NCI-H510A treated with DMSO at 0.1 percent for 48 hours (cell line): ENCODE measurements at regions not wholly inside any gene's neighbourhood (a gene's known extent, or its start where the extent isn't known, plus 50 kb on each side); places are given as distances from the start of the nearest gene placed in this dataset.

Experiments used
- DNase-seq: peaks from one replicate; lab custom pipeline; 2025; lab: John Stamatoyannopoulos, UW

GRCh38 chr21:28788030-28788429 lies 204.6 kb downstream of the LTN1 start:
- DNase-seq: no peak

- no peak for DNase-seq
Observed at GRCh38 chr21:28783641-28784185, 209.0 kb downstream of the LTN1 start.

- DNase-seq: no peak
Observed at GRCh38 chr21:28781602-28782276, 210.9 kb downstream of the LTN1 start.

- DNase-seq: no peak
Observed at GRCh38 chr21:28779914-28780313, 212.8 kb downstream of the LTN1 start.

GRCh38 chr21:28776251-28776650 lies 216.4 kb downstream of the LTN1 start:
- no peak for DNase-seq

GRCh38 chr21:28775071-28775470 lies 217.6 kb downstream of the LTN1 start:
- no peak for DNase-seq

GRCh38 chr21:28773036-28773435 lies 219.6 kb downstream of the LTN1 start:
- no peak for DNase-seq

GRCh38 chr21:28771790-28772501 lies 220.7 kb downstream of the LTN1 start:
- DNase-seq: no peak

GRCh38 chr21:28770867-28771661 lies 221.6 kb downstream of the LTN1 start:
- no peak for DNase-seq

- no peak for DNase-seq
Observed at GRCh38 chr21:28769683-28770082, 223.0 kb downstream of the LTN1 start.

- DNase-seq: no peak
Observed at GRCh38 chr21:28768753-28769152, 223.9 kb downstream of the LTN1 start.

GRCh38 chr21:28767523-28767922 lies 225.2 kb downstream of the LTN1 start:
- DNase-seq: no peak

- no peak for DNase-seq
Observed at GRCh38 chr21:28763809-28764418, 228.8 kb downstream of the LTN1 start.

- DNase-seq: no peak
Observed at GRCh38 chr21:28762357-28762735, 230.3 kb downstream of the LTN1 start.

- no peak for DNase-seq
Observed at GRCh38 chr21:28761674-28762356, 230.9 kb downstream of the LTN1 start.

GRCh38 chr21:28758883-28759242 lies 233.8 kb downstream of the LTN1 start:
- DNase-seq: no peak

GRCh38 chr21:28758042-28758882 lies 234.4 kb downstream of the LTN1 start:
- no peak for DNase-seq

- no peak for DNase-seq
Observed at GRCh38 chr21:28754862-28755261, 237.8 kb downstream of the LTN1 start.

GRCh38 chr21:28754127-28754611 lies 238.5 kb downstream of the LTN1 start:
- no peak for DNase-seq

- DNase-seq: no peak
Observed at GRCh38 chr21:28752131-28752530, 240.5 kb downstream of the LTN1 start.

GRCh38 chr21:28751176-28751575 lies 241.5 kb downstream of the LTN1 start:
- no peak for DNase-seq
